Panc1 (cell line): ENCODE measurements at regions not wholly inside any gene's neighbourhood (a gene's known extent, or its start where the extent isn't known, plus 50 kb on each side); places are given as distances from the start of the nearest gene placed in this dataset.

Experiments
- ATAC-seq: fragments of 200-7000 bp; cut with Tn5 transposase; 2 replicates; pipeline ENCODE4 v1.9.1; 2020; ENCODE audit warnings: mild to moderate bottlenecking, moderate library complexity
- BruUV-seq: library from RNA; stranded (reverse); fragments of 400-500 nt; replicated peaks from 2 replicates; lab custom pipeline; 2021; lab: Mats Ljungman, UMichigan
- CTCF ChIA-PET: fragments of 300-600 bp; sonication (Branson Sonifier 250); formaldehyde crosslinking; loops from one replicate; lab custom pipeline; 2022; ENCODE audit warnings: antibody characterized with exemption; lab: Charles Lee
- POLR2A ChIA-PET: fragments of 300-600 bp; sonication (Branson Sonifier 250); formaldehyde crosslinking; loops from one replicate; lab custom pipeline; 2022; ENCODE audit warnings: antibody characterized with exemption; lab: Charles Lee
- DNase-seq: peaks from one replicate; pipeline ENCODE4 v3.0.0-alpha.2; 2010; ENCODE audit warnings: low read depth, low spot score
- H3K27ac ChIP-seq: 2 replicates; pipeline ENCODE4 v1.5.1; 2011; ENCODE audit warnings: mild to moderate bottlenecking, low read length, inconsistent platforms
- H3K27me3 ChIP-seq: fragments of 200-500 bp; sonication (Bioruptor generic); 2 replicates; pipeline ENCODE4 v1.6.0; 2014; ENCODE audit warnings: low read length, inconsistent platforms; ENCODE audit not compliant: control insufficient read depth, insufficient read depth
- H3K36me3 ChIP-seq: fragments of 200-500 bp; sonication (Bioruptor generic); 2 replicates; pipeline ENCODE4 v1.5.1; 2014; ENCODE audit warnings: inconsistent platforms, mild to moderate bottlenecking, low read length, moderate library complexity; ENCODE audit not compliant: control insufficient read depth, insufficient read depth
- H3K4me1 ChIP-seq: 2 replicates; pipeline ENCODE4 v1.5.1; 2011; ENCODE audit warnings: inconsistent platforms, mild to moderate bottlenecking, low read length, moderate library complexity; ENCODE audit not compliant: control insufficient read depth, insufficient read depth
- H3K4me3 ChIP-seq, 2 experiments: 2 replicates each; pipeline ENCODE4 v1.5.1; 2011 to 2012; ENCODE audit warnings: low read depth in 2 of 2, low read length in 2 of 2, mild to moderate bottlenecking in 2 of 2, inconsistent platforms in 1 of 2, moderate library complexity in 1 of 2
- H3K9me3 ChIP-seq: fragments of 200-500 bp; sonication (Bioruptor generic); 2 replicates; pipeline ENCODE4 v1.5.1; 2014; ENCODE audit warnings: low read depth, mild to moderate bottlenecking, inconsistent platforms, low read length, moderate library complexity; ENCODE audit not compliant: control insufficient read depth, insufficient read depth
- CTCF ChIP-seq: fragments of 450-650 bp; IDR thresholded peaks from 2 replicates; pipeline ENCODE4 v1.5.1; 2017; ENCODE audit warnings: mild to moderate bottlenecking
- POLR2AphosphoS5 ChIP-seq: IDR thresholded peaks from 2 replicates; pipeline ENCODE4 v1.6.1; 2012; ENCODE audit warnings: mild to moderate bottlenecking, low read depth, low read length, moderate library complexity
- SIN3A ChIP-seq: IDR thresholded peaks from 2 replicates; pipeline ENCODE4 v1.6.1; 2012; ENCODE audit warnings: low read depth, mild to moderate bottlenecking, low read length, moderate library complexity, borderline replicate concordance; ENCODE audit not compliant: insufficient read depth
- TCF7L2 ChIP-seq: IDR thresholded peaks from 2 replicates; pipeline ENCODE4 v1.6.1; 2011; ENCODE audit warnings: mild to moderate bottlenecking, low read depth, low read length, inconsistent platforms
- in situ Hi-C: cut with HindIII; loops from 2 replicates; pipeline ENCODE4 v1.10.0; 2016; ENCODE audit warnings: low sequenced_read_pairs, low pct_unique_long_range_greater_than_20kb
- intact Hi-C: fragments of 100-400 bp; cut with micrococcal nuclease; formaldehyde crosslinking; loops from one replicate; pipeline ENCODE4 v1.10.0; 2022; ENCODE audit not compliant: unreplicated experiment
- TF ChIP-seq, protein P1 (sequence below), 2 experiments: IDR thresholded peaks; 2 replicates each; pipeline ENCODE4 v1.6.1; 2011 to 2012; ENCODE audit warnings: low read depth in 2 of 2, control low read depth in 1 of 2, low read length in 1 of 2, mild to moderate bottlenecking in 1 of 2, moderate library complexity in 1 of 2; ENCODE audit not compliant: insufficient read depth in 1 of 2

DNA sequence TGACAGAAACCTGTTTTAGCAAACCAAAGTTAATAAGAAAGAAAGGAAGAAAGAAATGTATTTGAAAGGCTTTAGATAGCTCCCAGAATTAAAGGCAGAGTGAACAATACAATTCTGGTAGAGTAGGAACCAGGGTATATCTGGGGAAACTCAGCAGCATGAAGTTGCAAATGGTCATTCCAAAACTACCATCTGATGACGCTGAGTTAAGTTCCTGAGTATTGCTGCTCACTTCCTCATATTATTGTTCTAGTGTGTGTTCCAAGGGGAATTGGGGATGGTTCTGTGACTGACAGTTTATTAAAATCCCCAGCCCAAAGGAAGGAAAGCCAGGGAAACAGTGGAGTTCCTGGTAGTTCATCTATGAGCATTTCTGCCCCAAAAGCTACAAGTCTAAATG, 88.3 kb upstream of the FRMD4B start:
- H3K27ac ChIP-seq: no peak overlapping the region
- intact Hi-C loops: no loop called here
- no peaks in the 10 kb centered on the region for H3K4me1 ChIP-seq
- in situ Hi-C loops: no loop called here
- ATAC-seq (no peak), DNase-seq (no peak)
- CTCF ChIA-PET: no interaction called here
- POLR2A ChIA-PET: no interaction called here
- TF ChIP-seq TCF7L2 (no peak), CTCF (no peak), POLR2AphosphoS5 (no peak), SIN3A (no peak)
- TF ChIP-seq, protein P1, sequence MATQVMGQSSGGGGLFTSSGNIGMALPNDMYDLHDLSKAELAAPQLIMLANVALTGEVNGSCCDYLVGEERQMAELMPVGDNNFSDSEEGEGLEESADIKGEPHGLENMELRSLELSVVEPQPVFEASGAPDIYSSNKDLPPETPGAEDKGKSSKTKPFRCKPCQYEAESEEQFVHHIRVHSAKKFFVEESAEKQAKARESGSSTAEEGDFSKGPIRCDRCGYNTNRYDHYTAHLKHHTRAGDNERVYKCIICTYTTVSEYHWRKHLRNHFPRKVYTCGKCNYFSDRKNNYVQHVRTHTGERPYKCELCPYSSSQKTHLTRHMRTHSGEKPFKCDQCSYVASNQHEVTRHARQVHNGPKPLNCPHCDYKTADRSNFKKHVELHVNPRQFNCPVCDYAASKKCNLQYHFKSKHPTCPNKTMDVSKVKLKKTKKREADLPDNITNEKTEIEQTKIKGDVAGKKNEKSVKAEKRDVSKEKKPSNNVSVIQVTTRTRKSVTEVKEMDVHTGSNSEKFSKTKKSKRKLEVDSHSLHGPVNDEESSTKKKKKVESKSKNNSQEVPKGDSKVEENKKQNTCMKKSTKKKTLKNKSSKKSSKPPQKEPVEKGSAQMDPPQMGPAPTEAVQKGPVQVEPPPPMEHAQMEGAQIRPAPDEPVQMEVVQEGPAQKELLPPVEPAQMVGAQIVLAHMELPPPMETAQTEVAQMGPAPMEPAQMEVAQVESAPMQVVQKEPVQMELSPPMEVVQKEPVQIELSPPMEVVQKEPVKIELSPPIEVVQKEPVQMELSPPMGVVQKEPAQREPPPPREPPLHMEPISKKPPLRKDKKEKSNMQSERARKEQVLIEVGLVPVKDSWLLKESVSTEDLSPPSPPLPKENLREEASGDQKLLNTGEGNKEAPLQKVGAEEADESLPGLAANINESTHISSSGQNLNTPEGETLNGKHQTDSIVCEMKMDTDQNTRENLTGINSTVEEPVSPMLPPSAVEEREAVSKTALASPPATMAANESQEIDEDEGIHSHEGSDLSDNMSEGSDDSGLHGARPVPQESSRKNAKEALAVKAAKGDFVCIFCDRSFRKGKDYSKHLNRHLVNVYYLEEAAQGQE (IDR thresholded peaks at IDR 0.05; ENCODE audit: insufficient read depth in 1 of 2, low read depth in 2 of 2, low read length in 1 of 2): no peak
- no TSS peak for BruUV-seq
- no peaks in the 10 kb centered on the region for H3K36me3 ChIP-seq
- no peak overlapping the region for H3K4me3 ChIP-seq
- H3K27me3 ChIP-seq: no peaks in the 10 kb centered on the region; the same call in 1 of the 2 replicates
- H3K9me3 ChIP-seq: no peaks in the 10 kb centered on the region

DNA sequence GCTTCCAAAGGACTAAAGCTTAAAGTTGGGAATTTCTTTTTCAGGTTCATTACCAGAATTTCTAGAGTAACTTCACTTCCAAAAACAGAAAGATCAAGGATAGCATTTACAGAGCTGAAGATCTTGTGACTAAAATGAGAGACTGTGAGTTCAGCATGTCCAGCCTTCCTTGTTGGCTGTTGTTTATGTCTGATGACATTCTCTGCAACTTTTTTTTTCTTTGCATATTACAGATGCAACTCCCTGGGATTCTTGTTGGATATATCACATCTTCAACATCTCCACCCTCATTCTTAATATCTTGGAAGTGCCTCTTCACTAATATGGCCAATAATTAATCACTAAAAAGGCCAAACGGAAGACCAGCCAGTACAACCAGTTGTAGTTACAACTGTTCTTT, 86.2 kb upstream of the FRMD4B start:
- H3K9me3 ChIP-seq: no peaks in the 10 kb centered on the region
- H3K27me3 ChIP-seq: no peaks in the 10 kb centered on the region; the same call in 1 of the 2 replicates
- H3K4me3 ChIP-seq: no peak overlapping the region
- DNase-seq (no peak), ATAC-seq (no peak)
- no peak overlapping the region for H3K27ac ChIP-seq
- H3K4me1 ChIP-seq: no peaks in the 10 kb centered on the region
- CTCF ChIA-PET: no interaction called here
- BruUV-seq: no TSS peak
- in situ Hi-C loops: no loop called here
- TF ChIP-seq TCF7L2 (no peak), CTCF (no peak), POLR2AphosphoS5 (no peak), SIN3A (no peak)
- TF ChIP-seq, protein P1 (IDR thresholded peaks at IDR 0.05; ENCODE audit: insufficient read depth in 1 of 2, low read depth in 2 of 2, low read length in 1 of 2): no peak
- POLR2A ChIA-PET: no interaction called here
- H3K36me3 ChIP-seq: no peaks in the 10 kb centered on the region
- intact Hi-C loops: no loop called here
